Smooth muscle cell (in vitro differentiated cells): ENCODE measurements at regions not wholly inside any gene's neighbourhood (a gene's known extent, or its start where the extent isn't known, plus 50 kb on each side); places are given as distances from the start of the nearest gene placed in this dataset.

Experiments
- DNase-seq: peaks from one replicate; lab custom pipeline; 2025; ENCODE audit not compliant: unreplicated experiment; lab: John Stamatoyannopoulos, UW
- H2AFZ ChIP-seq: fragments of 200-600 bp; sonication (generic); 2 replicates; pipeline ENCODE4 v1.6.0; 2016; ENCODE audit warnings: antibody characterized with exemption, low read depth, mild to moderate bottlenecking
- H3F3A ChIP-seq: fragments of 200-600 bp; sonication (generic); 2 replicates; pipeline ENCODE4 v1.6.0; 2017; ENCODE audit warnings: antibody characterized with exemption, low read depth
- H3K27ac ChIP-seq: fragments of 200-600 bp; sonication (generic); 2 replicates; pipeline ENCODE4 v1.5.1; 2016; ENCODE audit warnings: low read depth, mild to moderate bottlenecking
- H3K27me3 ChIP-seq: fragments of 200-600 bp; sonication (generic); 2 replicates; pipeline ENCODE4 v1.6.1; 2016; ENCODE audit warnings: low read depth, mild to moderate bottlenecking
- H3K36me3 ChIP-seq: fragments of 200-600 bp; sonication (generic); 2 replicates; pipeline ENCODE4 v1.5.1; 2016; ENCODE audit warnings: low read depth
- H3K4me1 ChIP-seq: fragments of 200-600 bp; sonication (generic); 2 replicates; pipeline ENCODE4 v1.5.1; 2016; ENCODE audit warnings: low read depth
- H3K4me2 ChIP-seq: fragments of 200-600 bp; sonication (generic); 2 replicates; pipeline ENCODE4 v1.6.0; 2016; ENCODE audit warnings: mild to moderate bottlenecking
- H3K4me3 ChIP-seq: fragments of 200-600 bp; sonication (generic); 2 replicates; pipeline ENCODE4 v1.5.1; 2016; ENCODE audit warnings: mild to moderate bottlenecking
- H3K79me2 ChIP-seq: fragments of 200-600 bp; sonication (generic); 2 replicates; pipeline ENCODE4 v1.6.0; 2016; ENCODE audit warnings: low read depth, mild to moderate bottlenecking
- H3K9ac ChIP-seq: fragments of 200-600 bp; sonication (generic); 2 replicates; pipeline ENCODE4 v1.6.0; 2016; ENCODE audit warnings: low read depth
- H3K9me3 ChIP-seq: fragments of 200-600 bp; sonication (generic); replicated peaks from 2 replicates; pipeline ENCODE4 v1.5.1; 2016; ENCODE audit warnings: low read depth
- H4K20me1 ChIP-seq: fragments of 200-600 bp; sonication (generic); 2 replicates; pipeline ENCODE4 v1.6.0; 2016; ENCODE audit warnings: low read depth
- WGBS: methylation state at CpG from one replicate; pipeline ENCODE4 v1.1.7; 2016; ENCODE audit warnings: low lambda C conversion rate; 5-methylcytosine and 5-hydroxymethylcytosine counted together
- TF ChIP-seq, protein P1 (sequence below): fragments of 200-600 bp; sonication (generic); IDR thresholded peaks from 2 replicates; pipeline ENCODE4 v1.5.1; 2017; ENCODE audit warnings: borderline replicate concordance, mild to moderate bottlenecking, antibody characterized with exemption; ENCODE audit not compliant: insufficient read depth, poor library complexity, severe bottlenecking

DNA sequence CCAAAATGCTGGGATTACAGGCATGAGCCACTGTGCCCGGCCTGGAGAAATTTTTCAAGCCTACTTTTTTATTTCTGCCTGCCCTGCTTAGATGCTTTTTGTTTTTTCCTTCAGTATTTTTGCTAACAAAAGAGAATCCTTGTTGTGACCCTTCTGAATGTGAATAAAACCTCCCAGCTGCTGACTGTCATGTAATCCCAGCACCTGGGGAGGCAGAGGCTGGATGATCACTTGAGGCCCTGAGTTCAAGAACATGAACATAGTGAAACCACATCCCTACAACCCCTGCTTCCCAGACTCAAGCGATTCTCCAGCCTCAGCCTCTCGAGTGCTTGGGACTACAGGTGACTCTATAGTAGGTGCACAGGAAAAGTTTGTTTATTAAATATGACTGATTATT lies 84.9 kb downstream of the SOX2 start:
- Histone ChIP-seq H3K4me1 (peaks cover 8% of the 10 kb centered on the region), H3K36me3 (no peaks in the 10 kb centered on the region), H3K9me3 (no peaks in the 10 kb centered on the region), H3K4me3 (no peak overlapping the region), H3K9ac (no peak overlapping the region), H3K27ac (no peak overlapping the region), H3F3A (no peaks in the 10 kb centered on the region), H3K27me3 (peaks cover 3% of the 10 kb centered on the region), H3K79me2 (no peaks in the 10 kb centered on the region), H4K20me1 (no peaks in the 10 kb centered on the region), H2AFZ (no peak overlapping the region), H3K4me2 (no peak overlapping the region)
- no peak for DNase-seq
- TF ChIP-seq, protein P1, sequence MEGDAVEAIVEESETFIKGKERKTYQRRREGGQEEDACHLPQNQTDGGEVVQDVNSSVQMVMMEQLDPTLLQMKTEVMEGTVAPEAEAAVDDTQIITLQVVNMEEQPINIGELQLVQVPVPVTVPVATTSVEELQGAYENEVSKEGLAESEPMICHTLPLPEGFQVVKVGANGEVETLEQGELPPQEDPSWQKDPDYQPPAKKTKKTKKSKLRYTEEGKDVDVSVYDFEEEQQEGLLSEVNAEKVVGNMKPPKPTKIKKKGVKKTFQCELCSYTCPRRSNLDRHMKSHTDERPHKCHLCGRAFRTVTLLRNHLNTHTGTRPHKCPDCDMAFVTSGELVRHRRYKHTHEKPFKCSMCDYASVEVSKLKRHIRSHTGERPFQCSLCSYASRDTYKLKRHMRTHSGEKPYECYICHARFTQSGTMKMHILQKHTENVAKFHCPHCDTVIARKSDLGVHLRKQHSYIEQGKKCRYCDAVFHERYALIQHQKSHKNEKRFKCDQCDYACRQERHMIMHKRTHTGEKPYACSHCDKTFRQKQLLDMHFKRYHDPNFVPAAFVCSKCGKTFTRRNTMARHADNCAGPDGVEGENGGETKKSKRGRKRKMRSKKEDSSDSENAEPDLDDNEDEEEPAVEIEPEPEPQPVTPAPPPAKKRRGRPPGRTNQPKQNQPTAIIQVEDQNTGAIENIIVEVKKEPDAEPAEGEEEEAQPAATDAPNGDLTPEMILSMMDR = no peak
- WGBS = 75% methylated on average over 3 of the region's 3 CpGs

DNA sequence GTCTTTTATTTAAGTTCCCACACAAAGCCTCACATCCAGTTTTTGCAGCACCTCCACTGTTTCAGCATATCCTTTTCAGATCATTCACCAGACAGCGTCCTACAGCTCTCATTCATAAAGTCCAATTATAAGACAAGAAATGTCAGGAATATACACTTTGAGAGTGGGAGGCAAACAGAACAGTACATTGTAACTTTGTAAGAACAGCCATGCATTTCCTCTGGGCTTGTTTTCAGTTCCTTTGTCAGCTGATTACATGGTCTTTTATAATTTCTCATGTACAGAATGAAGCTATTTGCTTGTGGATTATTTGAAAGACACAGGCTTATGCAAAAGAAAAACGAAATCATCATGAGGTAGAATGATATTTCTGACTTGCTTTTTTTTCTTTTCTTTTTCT lies 85.7 kb downstream of the SOX2 start:
- H3K27me3 ChIP-seq = peaks cover 3% of the 10 kb centered on the region
- no peak overlapping the region for H3K9ac ChIP-seq
- no peaks in the 10 kb centered on the region for H3F3A ChIP-seq
- TF ChIP-seq, protein P1 = no peak
- H3K36me3 ChIP-seq = no peaks in the 10 kb centered on the region
- no peak overlapping the region for H3K4me2 ChIP-seq
- H3K4me1 ChIP-seq = peaks cover 8% of the 10 kb centered on the region
- no peaks in the 10 kb centered on the region for H4K20me1 ChIP-seq
- DNase-seq = no peak
- no peaks in the 10 kb centered on the region for H3K9me3 ChIP-seq
- 72% methylated on average over 2 of the region's 2 CpGs for WGBS
- no peak overlapping the region for H3K4me3 ChIP-seq
- no peak overlapping the region for H3K27ac ChIP-seq
- no peaks in the 10 kb centered on the region for H3K79me2 ChIP-seq
- no peak overlapping the region for H2AFZ ChIP-seq

DNA sequence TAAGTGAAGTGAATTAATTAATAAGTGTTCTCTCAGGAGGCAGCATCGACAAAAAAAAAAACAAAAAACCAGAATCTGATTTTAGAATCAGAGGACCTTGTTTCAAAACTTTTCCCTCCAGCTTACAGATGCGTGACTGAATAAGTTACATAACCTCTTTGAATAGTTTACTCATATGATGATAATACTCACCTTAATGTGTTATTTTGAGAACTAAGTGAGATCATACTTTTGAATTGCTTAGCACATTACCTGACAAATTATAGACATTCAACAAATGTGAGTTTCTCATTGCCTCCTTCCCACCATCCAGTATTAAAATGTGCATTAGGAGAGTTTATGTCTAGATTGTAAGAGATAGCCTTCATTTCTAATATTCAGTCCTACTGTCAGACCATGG lies 94.0 kb downstream of the SOX2 start:
- Histone ChIP-seq H2AFZ (no peak overlapping the region), H3K36me3 (no peaks in the 10 kb centered on the region), H3K79me2 (no peaks in the 10 kb centered on the region), H3F3A (no peaks in the 10 kb centered on the region), H4K20me1 (no peaks in the 10 kb centered on the region), H3K27ac (no peak overlapping the region), H3K4me3 (no peak overlapping the region), H3K27me3 (peaks cover 17% of the 10 kb centered on the region), H3K9ac (no peak overlapping the region), H3K4me2 (no peak overlapping the region), H3K4me1 (no peaks in the 10 kb centered on the region), H3K9me3 (no peaks in the 10 kb centered on the region)
- TF ChIP-seq, protein P1 = no peak
- 90% methylated on average over 2 of the region's 2 CpGs for WGBS
- DNase-seq = no peak

DNA sequence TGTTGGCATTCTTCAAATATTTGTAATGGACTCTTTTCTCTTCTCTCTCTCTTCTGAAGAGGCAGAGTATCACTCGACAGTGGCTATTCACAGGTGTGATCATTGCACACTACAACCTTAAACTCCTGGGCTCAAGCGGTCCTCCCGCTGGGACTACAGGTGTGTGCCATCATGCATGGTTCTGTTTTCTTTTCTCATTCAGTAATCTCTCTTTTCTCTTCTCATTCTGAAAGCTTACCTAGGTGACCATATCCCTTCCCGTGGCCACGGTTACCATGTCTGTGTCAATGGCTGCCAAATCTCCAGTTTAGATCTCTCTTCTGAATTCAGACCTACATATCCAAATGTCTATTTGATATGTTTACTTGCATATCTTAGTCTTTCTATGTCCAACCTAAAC lies 96.3 kb downstream of the SOX2 start:
- no peak overlapping the region for H3K4me3 ChIP-seq
- no peaks in the 10 kb centered on the region for H3K79me2 ChIP-seq
- H3K27ac ChIP-seq = no peak overlapping the region
- no peak overlapping the region for H3K4me2 ChIP-seq
- H3K9ac ChIP-seq = no peak overlapping the region
- H2AFZ ChIP-seq = no peak overlapping the region
- TF ChIP-seq, protein P1 = no peak
- H3F3A ChIP-seq = no peaks in the 10 kb centered on the region
- no peaks in the 10 kb centered on the region for H3K4me1 ChIP-seq
- peaks cover 17% of the 10 kb centered on the region for H3K27me3 ChIP-seq
- no peaks in the 10 kb centered on the region for H3K36me3 ChIP-seq
- WGBS = 92% methylated on average over 5 of the region's 5 CpGs
- H4K20me1 ChIP-seq = no peaks in the 10 kb centered on the region
- no peaks in the 10 kb centered on the region for H3K9me3 ChIP-seq
- no peak for DNase-seq
